K562 (cell line): ENCODE measurements at regions not wholly inside any gene's neighbourhood (a gene's known extent, or its start where the extent isn't known, plus 50 kb on each side); places are given as distances from the start of the nearest gene placed in this dataset.

Experiments used
- DMBX1 ChIP-seq: fragments of 250-450 bp; sonication (Bioruptor Pico); IDR thresholded peaks from 2 replicates; pipeline ENCODE4 v1.8.0; 2022; ENCODE audit warnings: inconsistent platforms, mild to moderate bottlenecking, moderate library complexity, borderline replicate concordance
- E2F6 ChIP-seq, 2 experiments: IDR thresholded peaks; 2 replicates each; pipeline ENCODE4 v1.6.1; 2011; ENCODE audit warnings: borderline replicate concordance in 1 of 2, control low read depth in 1 of 2, low read depth in 1 of 2, low read length in 1 of 2, mild to moderate bottlenecking in 1 of 2, mixed read lengths in 1 of 2, moderate library complexity in 1 of 2; ENCODE audit not compliant: insufficient read depth in 1 of 2, insufficient read length in 1 of 2, poor library complexity in 1 of 2, severe bottlenecking in 1 of 2; ENCODE audit errors: extremely low read depth in 1 of 2
- ELF1 ChIP-seq: fragments of 200-800 bp; sonication (Bioruptor generic); IDR thresholded peaks from 2 replicates; pipeline ENCODE4 v1.6.1; 2016; ENCODE audit warnings: missing genetic modification characterization, missing compliant biosample characterization
- FOXM1 ChIP-seq, 2 experiments: fragments of 450-650 bp in 1 of 2; sonication (generic) in 1 of 2; formaldehyde crosslinking in 1 of 2; IDR thresholded peaks; 2 replicates each; pipeline versions ENCODE4 v1.6.1 to v1.9.0; 2017 to 2022; ENCODE audit warnings: low read depth in 2 of 2, mild to moderate bottlenecking in 2 of 2, missing genetic modification reagents in 1 of 2, moderate library complexity in 1 of 2
- GABPB2 ChIP-seq: fragments of 250-450 bp; sonication (Bioruptor Pico); conservative IDR thresholded peaks from 2 replicates; pipeline ENCODE4 v1.5.1; 2021; ENCODE audit warnings: mild to moderate bottlenecking
- GTF2E2 ChIP-seq: fragments of 200-800 bp; sonication (Bioruptor generic); IDR thresholded peaks from 2 replicates; pipeline ENCODE4 v1.6.1; 2016; ENCODE audit warnings: missing genetic modification characterization, missing compliant biosample characterization
- HMG20B ChIP-seq: fragments of 250-450 bp; sonication (Bioruptor Pico); IDR thresholded peaks from 2 replicates; pipeline ENCODE4 v1.5.0; 2021; ENCODE audit warnings: mild to moderate bottlenecking
- MAFF ChIP-seq: IDR thresholded peaks from 2 replicates; pipeline ENCODE4 v1.6.1; 2012; ENCODE audit warnings: low read length, improper control_type of control experiment
- NR3C1 ChIP-seq: sonication (generic); formaldehyde crosslinking; IDR thresholded peaks from 2 replicates; pipeline ENCODE4 v1.8.1; 2022; ENCODE audit warnings: missing genetic modification reagents
- SNIP1 ChIP-seq: fragments of 450-650 bp; IDR thresholded peaks from 2 replicates; pipeline ENCODE4 v1.7.1; 2017; ENCODE audit warnings: low read depth, mild to moderate bottlenecking
- SRSF3 ChIP-seq: fragments of 200-400 bp; formaldehyde crosslinking; IDR thresholded peaks from 2 replicates; pipeline ENCODE4 v1.6.1; 2016; ENCODE audit warnings: mild to moderate bottlenecking, low read length, moderate library complexity; ENCODE audit not compliant: insufficient read depth
- SRSF9 ChIP-seq: fragments of 200-400 bp; formaldehyde crosslinking; IDR thresholded peaks from 2 replicates; pipeline ENCODE4 v1.6.1; 2017; ENCODE audit warnings: low read depth, low read length, borderline replicate concordance
- SUPT5H ChIP-seq: fragments of 450-650 bp; IDR thresholded peaks from 2 replicates; pipeline ENCODE4 v1.6.1; 2016
- TCF7L2 ChIP-seq: fragments of 150-350 bp; IDR thresholded peaks from 2 replicates; pipeline ENCODE4 v1.6.1; 2016; ENCODE audit warnings: low read depth, mild to moderate bottlenecking, low read length, moderate library complexity
- ZBTB9 ChIP-seq: fragments of 450-650 bp; formaldehyde crosslinking; IDR thresholded peaks from 2 replicates; pipeline ENCODE4 v1.4.0; 2020; ENCODE audit warnings: mild to moderate bottlenecking, moderate library complexity
- ZC3H8 ChIP-seq: fragments of 450-650 bp; IDR thresholded peaks from 2 replicates; pipeline ENCODE4 v1.6.1; 2017
- ZNF140 ChIP-seq: fragments of 250-450 bp; sonication (Bioruptor Pico); IDR thresholded peaks from 2 replicates; pipeline ENCODE4 v1.8.0; 2021; ENCODE audit warnings: moderate library complexity, mild to moderate bottlenecking, inconsistent platforms
- ZNF224 ChIP-seq: sonication (generic); formaldehyde crosslinking; IDR thresholded peaks from 2 replicates; pipeline ENCODE4 v1.8.0; 2022; ENCODE audit warnings: mild to moderate bottlenecking, missing genetic modification reagents
- ZNF239 ChIP-seq: fragments of 250-450 bp; sonication (Bioruptor Pico); IDR thresholded peaks from 2 replicates; pipeline ENCODE4 v1.4.0; 2020; ENCODE audit warnings: mild to moderate bottlenecking
- ZNF311 ChIP-seq: fragments of 250-450 bp; sonication (Bioruptor Pico); IDR thresholded peaks from 2 replicates; pipeline ENCODE4 v1.4.0; 2020; ENCODE audit warnings: mild to moderate bottlenecking, moderate library complexity
- ZSCAN29 ChIP-seq: fragments of 450-650 bp; IDR thresholded peaks from 2 replicates; pipeline ENCODE4 v1.6.1; 2017
- TF ChIP-seq, protein P1 (sequence below): fragments of 250-450 bp; sonication (Bioruptor Pico); IDR thresholded peaks from 2 replicates; pipeline ENCODE4 v1.4.0; 2020

- no peak for TF ChIP-seq ZBTB9
- no peak for TF ChIP-seq ELF1
- peak; percentile 69 for TF ChIP-seq FOXM1 (IDR thresholded peaks at IDR 0.05; ENCODE audit: low read depth)
- TF ChIP-seq FOXM1 (CRISPR knock-in tag; IDR thresholded peaks at IDR 0.05; ENCODE audit: low read depth), result no peak
- no peak for TF ChIP-seq SUPT5H
- no peak for TF ChIP-seq MAFF
- no peak for TF ChIP-seq DMBX1
- TF ChIP-seq SRSF9, result no peak
- no peak for TF ChIP-seq ZNF239
- TF ChIP-seq E2F6 (IDR thresholded peaks at IDR 0.05; ENCODE audit: borderline replicate concordance in 1 of 2, extremely low read depth in 1 of 2, insufficient read depth in 1 of 2, insufficient read length in 1 of 2, low read depth in 1 of 2, low read length in 1 of 2, poor library complexity in 1 of 2, severe bottlenecking in 1 of 2), result no peak
- TF ChIP-seq GABPB2 (CRISPR knock-in tag), result no peak
- TF ChIP-seq HMG20B (CRISPR knock-in tag), result no peak
- no peak for TF ChIP-seq TCF7L2
- no peak for TF ChIP-seq GTF2E2 (tag)
- TF ChIP-seq NR3C1, result no peak
- no peak for TF ChIP-seq SRSF3
- no peak for TF ChIP-seq ZNF311 (CRISPR knock-in tag)
- TF ChIP-seq, protein P1, sequence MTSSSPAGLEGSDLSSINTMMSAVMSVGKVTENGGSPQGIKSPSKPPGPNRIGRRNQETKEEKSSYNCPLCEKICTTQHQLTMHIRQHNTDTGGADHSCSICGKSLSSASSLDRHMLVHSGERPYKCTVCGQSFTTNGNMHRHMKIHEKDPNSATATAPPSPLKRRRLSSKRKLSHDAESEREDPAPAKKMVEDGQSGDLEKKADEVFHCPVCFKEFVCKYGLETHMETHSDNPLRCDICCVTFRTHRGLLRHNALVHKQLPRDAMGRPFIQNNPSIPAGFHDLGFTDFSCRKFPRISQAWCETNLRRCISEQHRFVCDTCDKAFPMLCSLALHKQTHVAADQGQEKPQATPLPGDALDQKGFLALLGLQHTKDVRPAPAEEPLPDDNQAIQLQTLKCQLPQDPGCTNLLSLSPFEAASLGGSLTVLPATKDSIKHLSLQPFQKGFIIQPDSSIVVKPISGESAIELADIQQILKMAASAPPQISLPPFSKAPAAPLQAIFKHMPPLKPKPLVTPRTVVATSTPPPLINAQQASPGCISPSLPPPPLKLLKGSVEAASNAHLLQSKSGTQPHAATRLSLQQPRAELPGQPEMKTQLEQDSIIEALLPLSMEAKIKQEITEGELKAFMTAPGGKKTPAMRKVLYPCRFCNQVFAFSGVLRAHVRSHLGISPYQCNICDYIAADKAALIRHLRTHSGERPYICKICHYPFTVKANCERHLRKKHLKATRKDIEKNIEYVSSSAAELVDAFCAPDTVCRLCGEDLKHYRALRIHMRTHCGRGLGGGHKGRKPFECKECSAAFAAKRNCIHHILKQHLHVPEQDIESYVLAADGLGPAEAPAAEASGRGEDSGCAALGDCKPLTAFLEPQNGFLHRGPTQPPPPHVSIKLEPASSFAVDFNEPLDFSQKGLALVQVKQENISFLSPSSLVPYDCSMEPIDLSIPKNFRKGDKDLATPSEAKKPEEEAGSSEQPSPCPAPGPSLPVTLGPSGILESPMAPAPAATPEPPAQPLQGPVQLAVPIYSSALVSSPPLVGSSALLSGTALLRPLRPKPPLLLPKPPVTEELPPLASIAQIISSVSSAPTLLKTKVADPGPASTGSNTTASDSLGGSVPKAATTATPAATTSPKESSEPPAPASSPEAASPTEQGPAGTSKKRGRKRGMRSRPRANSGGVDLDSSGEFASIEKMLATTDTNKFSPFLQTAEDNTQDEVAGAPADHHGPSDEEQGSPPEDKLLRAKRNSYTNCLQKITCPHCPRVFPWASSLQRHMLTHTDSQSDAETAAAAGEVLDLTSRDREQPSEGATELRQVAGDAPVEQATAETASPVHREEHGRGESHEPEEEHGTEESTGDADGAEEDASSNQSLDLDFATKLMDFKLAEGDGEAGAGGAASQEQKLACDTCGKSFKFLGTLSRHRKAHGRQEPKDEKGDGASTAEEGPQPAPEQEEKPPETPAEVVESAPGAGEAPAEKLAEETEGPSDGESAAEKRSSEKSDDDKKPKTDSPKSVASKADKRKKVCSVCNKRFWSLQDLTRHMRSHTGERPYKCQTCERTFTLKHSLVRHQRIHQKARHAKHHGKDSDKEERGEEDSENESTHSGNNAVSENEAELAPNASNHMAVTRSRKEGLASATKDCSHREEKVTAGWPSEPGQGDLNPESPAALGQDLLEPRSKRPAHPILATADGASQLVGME, result no peak
- no peak for TF ChIP-seq ZSCAN29
- no peak for TF ChIP-seq ZC3H8
- TF ChIP-seq ZNF224 (CRISPR knock-in tag), result no peak
- TF ChIP-seq SNIP1, result no peak
- no peak for TF ChIP-seq ZNF140 (CRISPR knock-in tag)
These were observed 295.5 kb upstream of the JARID2 start (continued) for GRCh38 chr6:14950103-14950969.
